ENCODE measurements at regions not wholly inside any gene's neighbourhood (a gene's known extent, or its start where the extent isn't known, plus 50 kb on each side); places are given as distances from the start of the nearest gene placed in this dataset.

GRCh38 chr15:95822961-95823360 lies 507.5 kb upstream of the NR2F2 start:
- DNase-seq (ENCODE audit: low read depth), result no peak

GRCh38 chr15:95825208-95825607 lies 505.3 kb upstream of the NR2F2 start:
- DNase-seq (ENCODE audit: low read depth), result no peak

GRCh38 chr15:95825671-95826411 lies 504.7 kb upstream of the NR2F2 start:
- DNase-seq (ENCODE audit: low read depth), result no peak

GRCh38 chr15:95826412-95827195 lies 503.9 kb upstream of the NR2F2 start:
- no peak for DNase-seq (ENCODE audit: low read depth)

- no peak for DNase-seq (ENCODE audit: low read depth)
Measured at GRCh38 chr15:95829062-95829461, 501.4 kb upstream of the NR2F2 start.

- no peak for DNase-seq (ENCODE audit: low read depth)
Measured at GRCh38 chr15:95830281-95830680, 500.2 kb upstream of the NR2F2 start.

GRCh38 chr15:95832668-95833067 lies 497.8 kb upstream of the NR2F2 start:
- no peak for DNase-seq (ENCODE audit: low read depth)

- DNase-seq (ENCODE audit: low read depth), result no peak
Measured at GRCh38 chr15:95834028-95834804, 496.3 kb upstream of the NR2F2 start.

- DNase-seq (ENCODE audit: low read depth), result no peak
Measured at GRCh38 chr15:95836536-95836935, 494.0 kb upstream of the NR2F2 start.

GRCh38 chr15:95837341-95838004 lies 493.0 kb upstream of the NR2F2 start:
- no peak for DNase-seq (ENCODE audit: low read depth)

- DNase-seq (ENCODE audit: low read depth), result no peak
Measured at GRCh38 chr15:95839367-95839782, 491.1 kb upstream of the NR2F2 start.

GRCh38 chr15:95840004-95840403 lies 490.5 kb upstream of the NR2F2 start:
- DNase-seq (ENCODE audit: low read depth), result no peak

- DNase-seq (ENCODE audit: low read depth), result no peak
Measured at GRCh38 chr15:95840855-95841254, 489.6 kb upstream of the NR2F2 start.

GRCh38 chr15:95842576-95842975 lies 487.9 kb upstream of the NR2F2 start:
- no peak for DNase-seq (ENCODE audit: low read depth)

- no peak for DNase-seq (ENCODE audit: low read depth)
Measured at GRCh38 chr15:95843241-95843910, 487.1 kb upstream of the NR2F2 start.

GRCh38 chr15:95845862-95846515 lies 484.5 kb upstream of the NR2F2 start:
- DNase-seq (ENCODE audit: low read depth), result no peak

GRCh38 chr15:95848126-95848525 lies 482.4 kb upstream of the NR2F2 start:
- no peak for DNase-seq (ENCODE audit: low read depth)

- DNase-seq (ENCODE audit: low read depth), result no peak
Measured at GRCh38 chr15:95850837-95851236, 479.7 kb upstream of the NR2F2 start.

- DNase-seq (ENCODE audit: low read depth), result no peak
Measured at GRCh38 chr15:95853350-95853749, 477.1 kb upstream of the NR2F2 start.

GRCh38 chr15:95857124-95857757 lies 473.3 kb upstream of the NR2F2 start:
- no peak for DNase-seq (ENCODE audit: low read depth)

Measured in T follicular helper cell (primary cell).